H9 (cell line): ENCODE measurements at regions not wholly inside any gene's neighbourhood (a gene's known extent, or its start where the extent isn't known, plus 50 kb on each side); places are given as distances from the start of the nearest gene placed in this dataset.

Experiments
- DNase-seq: peaks from one replicate; pipeline ENCODE4 v3.0.0-alpha.2; 2017
- H2AFZ ChIP-seq: one replicate; pipeline ENCODE4 v1.6.1; 2013; ENCODE audit warnings: mild to moderate bottlenecking, low read length, control low read depth, moderate library complexity
- H2AK5ac ChIP-seq: 2 replicates; pipeline ENCODE4 v1.6.1; 2013; ENCODE audit warnings: low read length, control low read depth, mixed read lengths; ENCODE audit not compliant: insufficient read length
- H2BK120ac ChIP-seq: one replicate; pipeline ENCODE4 v1.6.1; 2013; ENCODE audit warnings: low read depth, mild to moderate bottlenecking, low read length, control low read depth, inconsistent platforms; ENCODE audit not compliant: poor library complexity, severe bottlenecking
- H2BK12ac ChIP-seq: 2 replicates; pipeline ENCODE4 v1.6.1; 2013; ENCODE audit warnings: low read length, control low read depth, mixed read lengths, low read depth; ENCODE audit not compliant: insufficient read length
- H2BK15ac ChIP-seq: 2 replicates; pipeline ENCODE4 v1.6.1; 2013; ENCODE audit warnings: low read depth, low read length, control low read depth
- H2BK20ac ChIP-seq: one replicate; pipeline ENCODE4 v1.6.1; 2013; ENCODE audit warnings: low read depth, mild to moderate bottlenecking, low read length, control low read depth, inconsistent platforms; ENCODE audit not compliant: poor library complexity, severe bottlenecking
- H2BK5ac ChIP-seq: 2 replicates; pipeline ENCODE4 v1.6.1; 2013; ENCODE audit warnings: low read length, control low read depth, mixed read lengths; ENCODE audit not compliant: insufficient read length
- H3K14ac ChIP-seq: 2 replicates; pipeline ENCODE4 v1.6.1; 2013; ENCODE audit warnings: low read length, control low read depth; ENCODE audit not compliant: insufficient read depth
- H3K18ac ChIP-seq: 2 replicates; pipeline ENCODE4 v1.6.1; 2013; ENCODE audit warnings: low read depth, mild to moderate bottlenecking, mixed read lengths, low read length, control low read depth; ENCODE audit not compliant: insufficient read length
- H3K23ac ChIP-seq: 2 replicates; pipeline ENCODE4 v1.6.1; 2013; ENCODE audit warnings: low read length, control low read depth, mixed read lengths, low read depth; ENCODE audit not compliant: insufficient read length
- H3K23me2 ChIP-seq: 2 replicates; pipeline ENCODE4 v1.6.1; 2013; ENCODE audit warnings: low read depth, mild to moderate bottlenecking, mixed read lengths, low read length, control low read depth; ENCODE audit not compliant: insufficient read length, poor library complexity, severe bottlenecking
- H3K27ac ChIP-seq: 2 replicates; pipeline ENCODE4 v1.5.1; 2013; ENCODE audit warnings: low read length, control low read depth, mixed read lengths, low read depth; ENCODE audit not compliant: insufficient read length
- H3K27me3 ChIP-seq: 2 replicates; pipeline ENCODE4 v1.6.1; 2013; ENCODE audit warnings: low read length, control low read depth, inconsistent platforms; ENCODE audit not compliant: insufficient read depth
- H3K4ac ChIP-seq: 2 replicates; pipeline ENCODE4 v1.6.1; 2013; ENCODE audit warnings: low read depth, mild to moderate bottlenecking, control low read depth, inconsistent platforms, low read length, moderate library complexity
- H3K4me1 ChIP-seq: 2 replicates; pipeline ENCODE4 v1.6.1; 2013; ENCODE audit warnings: low read length, control low read depth, inconsistent platforms; ENCODE audit not compliant: insufficient read depth
- H3K4me2 ChIP-seq: 2 replicates; pipeline ENCODE4 v1.6.1; 2013; ENCODE audit warnings: low read length, control low read depth, mixed read lengths; ENCODE audit not compliant: insufficient read length, insufficient read depth
- H3K56ac ChIP-seq: 2 replicates; pipeline ENCODE4 v1.6.1; 2013; ENCODE audit warnings: low read depth, mild to moderate bottlenecking, mixed read lengths, low read length, control low read depth; ENCODE audit not compliant: insufficient read length
- H3K79me1 ChIP-seq: 2 replicates; pipeline ENCODE4 v1.6.1; 2013; ENCODE audit warnings: low read depth, mild to moderate bottlenecking, moderate library complexity, low read length, control low read depth, inconsistent platforms; ENCODE audit not compliant: insufficient read depth, poor library complexity, severe bottlenecking
- H3K79me2 ChIP-seq: 2 replicates; pipeline ENCODE4 v1.6.1; 2013; ENCODE audit warnings: low read length, control low read depth, inconsistent platforms; ENCODE audit not compliant: insufficient read depth
- H3K9ac ChIP-seq: 2 replicates; pipeline ENCODE4 v1.6.1; 2013; ENCODE audit warnings: low read length, control low read depth, mixed read lengths; ENCODE audit not compliant: insufficient read length; ENCODE audit errors: extremely low read depth
- H3K9me3 ChIP-seq: one replicate; pipeline ENCODE4 v1.6.1; 2013; ENCODE audit warnings: low read depth, low read length, inconsistent platforms; ENCODE audit not compliant: control insufficient read depth
- H3T11ph ChIP-seq: one replicate; pipeline ENCODE4 v1.6.1; 2013; ENCODE audit warnings: mild to moderate bottlenecking, low read length, control low read depth, inconsistent platforms
- H4K20me1 ChIP-seq: one replicate; pipeline ENCODE4 v1.6.1; 2013; ENCODE audit not compliant: control insufficient read depth, insufficient read length, insufficient read depth
- H4K5ac ChIP-seq: 2 replicates; pipeline ENCODE4 v1.6.1; 2013; ENCODE audit warnings: low read depth, mild to moderate bottlenecking, mixed read lengths, low read length, control low read depth; ENCODE audit not compliant: insufficient read length
- H4K8ac ChIP-seq: replicated peaks from 2 replicates; pipeline ENCODE4 v1.6.1; 2013; ENCODE audit warnings: low read length, control low read depth, mixed read lengths, low read depth; ENCODE audit not compliant: insufficient read length
- H4K91ac ChIP-seq: 2 replicates; pipeline ENCODE4 v1.6.1; 2013; ENCODE audit warnings: low read depth, mild to moderate bottlenecking, moderate library complexity, mixed read lengths, low read length, control low read depth; ENCODE audit not compliant: insufficient read length
- H3K27ac Mint-ChIP-seq, 3 experiments: 2 replicates in 2 of 3; 3 replicates in 1 of 3; pipeline ENCODE4 v1.8.0; 2020 to 2021; ENCODE audit warnings: mixed read lengths in 3 of 3, mild to moderate bottlenecking in 1 of 3, moderate library complexity in 1 of 3
- H3K27me3 Mint-ChIP-seq: 2 replicates; pipeline ENCODE4 v1.8.0; 2021; ENCODE audit warnings: low read depth, mild to moderate bottlenecking, moderate library complexity, mixed read lengths
- H3K36me3 Mint-ChIP-seq, 3 experiments: 2 replicates in 2 of 3; 3 replicates in 1 of 3; pipeline ENCODE4 v1.8.0; 2020 to 2021; ENCODE audit warnings: low read depth in 3 of 3, mixed read lengths in 3 of 3; ENCODE audit not compliant: insufficient read depth in 1 of 3
- H3K4me1 Mint-ChIP-seq, 2 experiments: 2 replicates each; pipeline ENCODE4 v1.8.0; 2020; ENCODE audit warnings: mixed read lengths in 2 of 2
- H3K4me3 Mint-ChIP-seq, 2 experiments: 2 replicates in 1 of 2; 3 replicates in 1 of 2; pipeline ENCODE4 v1.8.0; 2020 to 2021; ENCODE audit warnings: mild to moderate bottlenecking in 2 of 2, mixed read lengths in 2 of 2, moderate library complexity in 1 of 2
- H3K9me3 Mint-ChIP-seq, 2 experiments: 2 replicates in 1 of 2; 3 replicates in 1 of 2; pipeline ENCODE4 v1.8.0; 2020; ENCODE audit warnings: mild to moderate bottlenecking in 2 of 2, mixed read lengths in 2 of 2, moderate library complexity in 1 of 2
- TF ChIP-seq, protein P1 (sequence below): fragments of 200-600 bp; sonication (generic); conservative IDR thresholded peaks from 3 replicates; pipeline ENCODE4 v1.8.0; 2021; ENCODE audit warnings: antibody characterized with exemption, mild to moderate bottlenecking

DNA sequence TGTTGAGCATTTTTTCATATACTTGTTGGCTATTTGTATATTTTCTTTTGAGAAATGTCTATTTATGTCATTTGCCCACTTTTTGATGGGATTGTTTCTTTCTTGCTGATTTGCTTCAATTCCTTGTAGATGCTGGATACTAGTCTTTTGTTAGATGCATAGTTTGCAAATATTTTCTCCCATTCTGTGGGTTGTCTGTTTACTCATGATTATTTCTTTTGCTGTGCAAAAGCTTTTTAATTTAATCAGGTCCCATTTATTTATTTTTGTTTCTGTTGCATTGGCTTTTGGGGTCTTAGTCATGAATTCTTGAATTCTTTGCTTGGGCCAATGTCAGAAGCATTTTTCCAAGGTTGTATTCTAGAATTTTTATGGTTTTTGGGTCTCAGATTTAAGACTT is 251.7 kb downstream of the WNT5A start:
- H3K79me2 ChIP-seq, result no peaks in the 10 kb centered on the region
- no peak overlapping the region for H3K4me2 ChIP-seq

More for the DNA sequence above, 251.7 kb downstream of the WNT5A start:
- Histone ChIP-seq H4K91ac (no peak overlapping the region), H2AK5ac (no peak overlapping the region), H2BK12ac (no peak overlapping the region), H3K9me3 (no peaks in the 10 kb centered on the region), H3K4ac (no peak overlapping the region), H4K8ac (no peak overlapping the region), H3K79me1 (no peaks in the 10 kb centered on the region), H3K14ac (no peak overlapping the region), H3K23ac (no peak overlapping the region), H3K27ac (no peak overlapping the region), H3K4me1 (no peaks in the 10 kb centered on the region), H3K9ac (no peak overlapping the region), H4K20me1 (no peaks in the 10 kb centered on the region), H2AFZ (no peak overlapping the region), H3T11ph (no peak overlapping the region), H2BK20ac (no peak overlapping the region), H3K56ac (no peak overlapping the region), H3K18ac (no peak overlapping the region), H3K27me3 (no peaks in the 10 kb centered on the region), H3K23me2 (no peaks in the 10 kb centered on the region), H4K5ac (no peak overlapping the region), H2BK15ac (no peak overlapping the region), H2BK5ac (no peak overlapping the region), H2BK120ac (no peak overlapping the region)
- Mint-ChIP-seq H3K9me3 (no peaks in the 10 kb centered on the region; a peak in 1 of 5 replicates), H3K4me3 (no peak overlapping the region), H3K27me3 (no peaks in the 10 kb centered on the region; the same call in 1 of the 2 replicates), H3K36me3 (no peaks in the 10 kb centered on the region; a peak in 2 of 7 replicates), H3K27ac (no peak overlapping the region), H3K4me1 (no peaks in the 10 kb centered on the region)
- TF ChIP-seq, protein P1, sequence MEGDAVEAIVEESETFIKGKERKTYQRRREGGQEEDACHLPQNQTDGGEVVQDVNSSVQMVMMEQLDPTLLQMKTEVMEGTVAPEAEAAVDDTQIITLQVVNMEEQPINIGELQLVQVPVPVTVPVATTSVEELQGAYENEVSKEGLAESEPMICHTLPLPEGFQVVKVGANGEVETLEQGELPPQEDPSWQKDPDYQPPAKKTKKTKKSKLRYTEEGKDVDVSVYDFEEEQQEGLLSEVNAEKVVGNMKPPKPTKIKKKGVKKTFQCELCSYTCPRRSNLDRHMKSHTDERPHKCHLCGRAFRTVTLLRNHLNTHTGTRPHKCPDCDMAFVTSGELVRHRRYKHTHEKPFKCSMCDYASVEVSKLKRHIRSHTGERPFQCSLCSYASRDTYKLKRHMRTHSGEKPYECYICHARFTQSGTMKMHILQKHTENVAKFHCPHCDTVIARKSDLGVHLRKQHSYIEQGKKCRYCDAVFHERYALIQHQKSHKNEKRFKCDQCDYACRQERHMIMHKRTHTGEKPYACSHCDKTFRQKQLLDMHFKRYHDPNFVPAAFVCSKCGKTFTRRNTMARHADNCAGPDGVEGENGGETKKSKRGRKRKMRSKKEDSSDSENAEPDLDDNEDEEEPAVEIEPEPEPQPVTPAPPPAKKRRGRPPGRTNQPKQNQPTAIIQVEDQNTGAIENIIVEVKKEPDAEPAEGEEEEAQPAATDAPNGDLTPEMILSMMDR, result no peak
- DNase-seq, result no peak
